NCI-H1105 (cell line): ENCODE measurements at regions not wholly inside any gene's neighbourhood (a gene's known extent, or its start where the extent isn't known, plus 50 kb on each side); places are given as distances from the start of the nearest gene placed in this dataset.
"Not testable (repeated sequence)": the region's sequence is repeated elsewhere in the genome, so short reads cannot be mapped to it uniquely, and the experiment has no call there.

Experiments
- DNase-seq: peaks from one replicate; lab custom pipeline; 2025; lab: John Stamatoyannopoulos, UW

GRCh38 chr6:121691126-121691551, 255.7 kb downstream of the GJA1 start:
- DNase-seq: no peak

DNA sequence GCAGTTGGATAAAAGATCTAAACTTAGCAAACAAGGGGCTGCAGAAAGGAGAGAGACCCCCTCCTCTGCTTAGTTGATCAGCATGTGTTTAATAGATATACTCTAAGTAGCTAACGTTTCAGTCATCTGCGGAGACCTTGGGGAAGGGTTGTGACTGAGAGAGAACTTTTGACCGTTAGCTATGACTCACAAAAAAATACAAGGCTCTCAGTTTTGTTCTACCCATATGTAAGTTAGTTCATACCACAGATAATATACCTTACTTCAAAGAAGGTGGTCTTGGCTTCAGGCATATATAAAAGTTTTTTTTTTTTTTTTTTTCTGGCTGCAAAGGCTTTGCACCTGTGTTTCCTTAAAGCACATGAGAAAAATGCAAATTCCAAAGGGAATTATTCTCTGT, 258.9 kb downstream of the GJA1 start:
- DNase-seq: no peak

GRCh38 chr6:121694801-121695251, 259.4 kb downstream of the GJA1 start:
- DNase-seq: no peak

GRCh38 chr6:121695329-121695728, 259.9 kb downstream of the GJA1 start:
- DNase-seq: no peak

DNA sequence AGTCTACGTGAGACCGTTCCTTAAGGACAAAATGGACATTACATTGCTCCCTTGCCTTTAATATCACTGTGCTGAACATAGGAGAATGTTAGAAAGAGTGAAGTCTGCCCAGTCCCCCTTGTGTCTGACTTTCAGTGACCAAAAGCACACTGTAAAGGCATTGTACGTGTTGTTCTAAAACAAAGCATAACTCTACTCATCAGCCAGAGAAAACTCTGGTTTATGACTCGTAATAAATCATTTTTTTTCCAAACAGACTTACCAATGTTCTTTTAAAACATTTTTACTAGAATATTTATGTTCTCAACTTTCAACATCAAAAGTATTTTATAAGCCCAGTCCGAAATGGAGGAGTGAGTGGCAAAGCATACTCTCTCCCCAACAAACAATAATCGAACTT, 262.5 kb downstream of the GJA1 start:
- DNase-seq: no peak

DNA sequence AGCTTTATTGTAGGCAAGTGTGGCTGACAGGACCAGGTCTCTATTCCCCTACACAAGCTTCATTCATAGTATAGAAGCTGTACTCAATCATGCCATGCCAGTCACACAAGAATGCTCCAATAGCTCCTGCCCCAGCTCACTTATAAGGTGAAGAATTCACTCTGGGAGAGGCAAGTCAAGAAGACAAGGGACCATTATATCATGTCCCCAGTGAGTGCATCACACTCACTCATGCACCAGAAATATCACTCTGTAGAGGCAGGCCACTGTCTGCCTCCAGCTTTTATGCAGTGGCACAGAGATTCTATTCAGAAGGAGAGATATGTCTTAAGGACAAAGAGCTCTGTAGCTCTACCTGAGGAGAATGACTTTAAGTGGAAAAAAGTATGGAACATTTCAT, 263.2 kb downstream of the GJA1 start:
- no peak for DNase-seq

- DNase-seq: not testable (repeated sequence)
Observed at GRCh38 chr6:121703129-121703528, 267.7 kb downstream of the GJA1 start.

GRCh38 chr6:121711472-121711871, 276.0 kb downstream of the GJA1 start:
- DNase-seq: no peak

DNA sequence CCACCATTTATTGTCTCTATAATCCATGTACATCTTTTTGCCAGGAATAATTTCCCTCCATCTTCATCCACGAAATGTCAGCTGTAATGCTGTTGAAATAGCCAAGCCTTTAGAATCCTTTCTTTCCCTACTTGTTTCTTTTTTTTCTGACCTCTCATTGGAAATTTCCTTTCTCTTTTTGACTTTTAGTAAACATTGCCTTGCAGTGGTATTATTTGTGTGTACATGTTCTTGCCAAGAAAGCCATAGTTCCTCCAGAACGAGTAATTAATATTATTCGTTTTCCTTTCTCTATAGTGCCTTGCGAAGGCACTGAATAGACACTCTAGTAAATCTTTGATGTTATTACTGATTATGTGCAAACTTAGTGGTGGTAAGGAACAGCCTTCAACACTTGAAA, 282.2 kb downstream of the GJA1 start:
- DNase-seq: no peak

DNA sequence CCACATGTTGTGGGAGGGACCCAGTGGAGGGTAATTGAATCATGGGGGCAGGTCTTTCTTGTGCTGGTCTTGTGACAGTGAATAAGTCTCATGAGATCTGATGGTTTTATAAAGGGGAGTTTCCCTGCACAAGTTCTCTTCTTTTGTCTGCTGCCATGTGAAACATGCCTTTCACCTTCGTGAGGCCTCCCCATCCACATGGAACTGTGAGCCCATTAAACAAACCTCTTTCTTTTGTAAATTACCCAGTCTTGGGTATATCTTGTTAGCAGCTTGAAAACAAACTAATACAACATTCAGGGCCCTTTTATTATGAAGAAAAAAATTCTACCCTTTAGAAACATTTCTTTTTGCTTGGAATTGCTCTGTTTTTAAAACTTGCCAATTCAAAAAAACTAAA, 285.4 kb downstream of the GJA1 start:
- DNase-seq: not testable (repeated sequence)

GRCh38 chr6:121723623-121724022, 288.2 kb downstream of the GJA1 start:
- DNase-seq: no peak

GRCh38 chr6:121724576-121724975, 289.1 kb downstream of the GJA1 start:
- no peak for DNase-seq

GRCh38 chr6:121726596-121726995, 291.1 kb downstream of the GJA1 start:
- DNase-seq: no peak

- no peak for DNase-seq
Observed at GRCh38 chr6:121730616-121731015, 295.2 kb downstream of the GJA1 start.

- no peak for DNase-seq
Observed at GRCh38 chr6:121731381-121731780, 295.9 kb downstream of the GJA1 start.

GRCh38 chr6:121732641-121733040, 297.2 kb downstream of the GJA1 start:
- no peak for DNase-seq

DNA sequence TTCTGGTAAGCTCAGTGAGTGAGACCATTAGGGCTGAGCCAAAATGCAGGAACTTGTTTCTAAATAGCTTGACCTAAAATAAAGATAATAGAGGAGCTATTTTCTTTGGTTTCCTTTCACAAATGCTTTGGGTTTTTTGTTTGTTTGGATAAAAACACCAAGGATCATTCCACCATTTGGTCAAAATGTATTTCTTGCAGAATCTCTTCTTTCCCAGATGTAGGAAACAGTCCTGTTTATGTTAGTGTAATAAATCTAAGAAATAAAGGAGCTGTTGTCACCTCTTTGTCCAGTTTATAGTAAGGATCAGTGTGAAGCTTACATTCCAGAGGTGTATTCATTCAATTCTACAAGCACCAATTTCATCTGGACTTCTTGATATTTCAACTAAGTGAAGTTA, 297.8 kb downstream of the GJA1 start:
- no peak for DNase-seq

DNA sequence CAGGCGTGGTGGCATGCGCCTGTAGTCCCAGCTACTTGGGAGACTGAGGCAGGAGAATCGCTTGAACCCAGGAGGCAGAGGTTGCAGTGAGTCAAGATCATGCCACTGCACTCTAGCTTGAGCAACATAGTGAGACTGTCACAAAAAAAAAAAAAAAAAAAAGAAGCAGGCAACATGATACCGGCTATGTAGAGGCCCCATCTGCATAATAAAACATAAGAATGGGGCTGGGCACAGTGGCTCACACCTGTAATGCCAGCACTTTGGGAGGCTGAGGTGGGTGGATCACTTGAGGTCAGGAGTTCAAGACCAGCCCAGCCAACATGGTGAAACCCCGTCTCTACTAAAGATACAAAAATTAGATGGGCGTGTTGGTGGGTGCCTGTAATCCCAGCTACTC, 304.7 kb downstream of the GJA1 start:
- DNase-seq: not testable (repeated sequence)

DNA sequence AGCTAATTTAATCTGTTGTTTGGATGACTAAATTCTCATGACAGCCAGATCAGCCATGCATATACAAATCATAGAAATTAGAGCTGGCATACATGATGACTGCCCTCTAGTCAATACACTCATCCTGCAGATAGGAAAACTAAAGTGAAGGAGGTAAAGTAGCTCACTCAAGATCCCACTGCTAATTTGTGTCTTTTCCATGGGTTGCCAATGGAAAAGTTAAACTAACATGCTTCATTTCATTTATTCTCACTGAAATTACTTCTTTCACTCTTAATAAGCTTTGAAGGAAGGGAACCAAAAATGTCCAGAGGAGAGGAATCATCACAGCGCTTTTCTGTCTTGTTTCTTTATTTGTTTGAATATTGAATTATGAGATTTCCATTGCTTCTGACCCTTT, 308.2 kb downstream of the GJA1 start:
- no peak for DNase-seq

GRCh38 chr6:121748376-121748775, 312.9 kb downstream of the GJA1 start:
- DNase-seq: no peak

DNA sequence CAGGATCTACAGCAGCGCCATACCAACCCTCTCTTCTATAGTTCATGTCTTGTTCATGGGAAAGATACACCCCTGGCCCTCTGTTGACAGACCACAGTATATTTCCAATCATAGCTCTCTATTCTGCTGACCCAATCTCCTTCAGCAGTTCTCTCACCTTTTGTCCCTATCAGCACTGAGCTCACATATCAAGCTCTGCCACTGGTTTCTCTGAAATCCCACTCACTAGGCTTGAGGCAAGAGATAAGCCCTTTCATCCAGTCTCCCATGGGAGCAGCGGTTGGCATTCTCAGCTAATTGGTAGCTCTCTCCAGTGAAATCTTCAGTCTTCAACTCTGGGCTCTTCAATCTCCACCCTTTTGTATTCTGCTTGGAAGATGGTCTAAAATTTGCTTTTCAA, 313.4 kb downstream of the GJA1 start:
- DNase-seq: no peak

DNA sequence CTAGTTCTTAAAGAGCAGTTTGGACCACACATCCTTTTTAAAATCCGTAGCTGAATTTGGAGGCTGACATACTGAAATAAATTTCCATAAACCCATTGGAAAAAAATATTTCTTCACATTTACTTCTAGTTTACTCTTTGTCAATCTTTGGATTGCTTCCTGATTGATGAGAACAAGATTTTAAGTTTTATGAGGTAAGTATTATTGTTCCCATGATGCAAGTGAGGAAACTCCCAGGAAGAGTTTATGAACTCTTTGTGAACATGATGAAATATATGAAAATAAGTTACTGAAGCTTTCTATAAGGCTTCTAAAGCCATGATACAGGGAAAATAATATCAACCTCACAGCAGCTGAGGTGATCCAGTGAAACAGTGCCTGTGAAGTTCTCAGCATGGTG, 320.0 kb downstream of the GJA1 start:
- DNase-seq: no peak

- DNase-seq: no peak
Observed at GRCh38 chr6:121756666-121757065, 321.2 kb downstream of the GJA1 start.

GRCh38 chr6:121759370-121759769, 323.9 kb downstream of the GJA1 start:
- DNase-seq: no peak

GRCh38 chr6:121760191-121760590, 324.7 kb downstream of the GJA1 start:
- DNase-seq: no peak
